Esophagus squamous epithelium (tissue), 5 donors: ENCODE measurements at regions not wholly inside any gene's neighbourhood (a gene's known extent, or its start where the extent isn't known, plus 50 kb on each side); places are given as distances from the start of the nearest gene placed in this dataset.

Source experiments
- DNase-seq: peaks from one replicate; lab custom pipeline; 2025; lab: John Stamatoyannopoulos, UW
- H3K27ac ChIP-seq, 4 donors: fragments of 200-600 bp; sonication (generic); one replicate each; pipeline ENCODE4 v1.5.1; 2016 to 2019; ENCODE audit warnings: mild to moderate bottlenecking in 1 of 4
- H3K27me3 ChIP-seq, 4 donors: fragments of 200-600 bp; sonication (generic); 1 replicate in 3 of 4; 2 replicates in 1 of 4; pipeline versions ENCODE4 v1.5.1 to v1.6.0; 2017 to 2021; ENCODE audit warnings: antibody characterized with exemption in 1 of 4
- H3K36me3 ChIP-seq, 3 donors: fragments of 200-600 bp; sonication (generic); one replicate each; pipeline ENCODE4 v1.5.1; 2016 to 2019
- H3K4me1 ChIP-seq, 3 donors: fragments of 200-600 bp; sonication (generic); one replicate each; pipeline ENCODE4 v1.5.1; 2017 to 2019
- H3K4me3 ChIP-seq, 4 donors: fragments of 200-600 bp; sonication (generic); 1 replicate in 3 of 4; 2 replicates in 1 of 4; pipeline ENCODE4 v1.5.1; 2016 to 2019; ENCODE audit warnings: mild to moderate bottlenecking in 2 of 4, moderate library complexity in 1 of 4
- H3K9me3 ChIP-seq, 3 donors: fragments of 200-600 bp; sonication (generic); one replicate each; pipeline ENCODE4 v1.5.1; 2016 to 2019
- POLR2A ChIP-seq, 4 donors: fragments of 450-650 bp; IDR thresholded peaks; one replicate each; pipeline ENCODE4 v1.6.1; 2017; ENCODE audit warnings: antibody characterized with exemption in 4 of 4, mild to moderate bottlenecking in 4 of 4, moderate library complexity in 3 of 4
- WGBS, 2 donors: methylation state at CpG; one replicate each; pipeline ENCODE4 v1.1.5; 2018; 5-methylcytosine and 5-hydroxymethylcytosine counted together
- intact Hi-C: fragments of 100-400 bp; cut with DNase I; formaldehyde crosslinking; loops from one replicate; pipeline ENCODE4 v1.15.0; 2022
- TF ChIP-seq, protein P1 (sequence below), 6 experiments: fragments of 450-650 bp in 4 of 6; fragments of 200-600 bp in 2 of 6; sonication (generic) in 2 of 6; IDR thresholded peaks; one replicate each; pipeline ENCODE4 v1.5.1; 2016 to 2019; ENCODE audit warnings: antibody characterized with exemption in 6 of 6, mild to moderate bottlenecking in 4 of 6, moderate library complexity in 4 of 6
- donor health status: DM: yes; HTN: yes; CAD: no.

DNA sequence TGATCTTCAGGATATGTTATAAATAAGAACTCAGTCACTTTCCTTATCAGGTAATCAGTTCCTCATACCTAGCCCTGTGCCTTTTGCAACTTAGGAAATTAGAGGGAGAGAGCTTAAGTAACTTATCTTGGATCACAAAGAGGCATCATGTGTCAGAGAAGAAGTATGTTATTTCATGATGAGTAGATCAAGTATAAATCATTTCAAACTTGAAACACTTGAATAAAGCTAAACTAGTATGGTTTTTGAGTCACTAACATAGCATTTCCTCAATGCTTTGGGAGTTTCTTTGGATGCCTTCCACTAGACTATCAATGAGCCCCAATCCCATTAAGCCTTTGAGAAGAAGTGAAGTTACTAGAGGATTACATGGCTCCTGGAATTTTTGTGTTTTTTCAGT is 102.6 kb upstream of the TNFAIP3 start:
- DNase-seq, result no peak
- H3K27me3 ChIP-seq, result no peaks in the 10 kb centered on the region
- H3K36me3 ChIP-seq, result no peaks in the 10 kb centered on the region
- H3K4me3 ChIP-seq, result no peak overlapping the region
- H3K4me1 ChIP-seq, result peaks cover 0 to 9% (median 0%) of the 10 kb centered on the region in 3 donors
- intact Hi-C loops, result no loop called here
- no peak overlapping the region for H3K27ac ChIP-seq
- no peaks in the 10 kb centered on the region for H3K9me3 ChIP-seq
- TF ChIP-seq, protein P1, sequence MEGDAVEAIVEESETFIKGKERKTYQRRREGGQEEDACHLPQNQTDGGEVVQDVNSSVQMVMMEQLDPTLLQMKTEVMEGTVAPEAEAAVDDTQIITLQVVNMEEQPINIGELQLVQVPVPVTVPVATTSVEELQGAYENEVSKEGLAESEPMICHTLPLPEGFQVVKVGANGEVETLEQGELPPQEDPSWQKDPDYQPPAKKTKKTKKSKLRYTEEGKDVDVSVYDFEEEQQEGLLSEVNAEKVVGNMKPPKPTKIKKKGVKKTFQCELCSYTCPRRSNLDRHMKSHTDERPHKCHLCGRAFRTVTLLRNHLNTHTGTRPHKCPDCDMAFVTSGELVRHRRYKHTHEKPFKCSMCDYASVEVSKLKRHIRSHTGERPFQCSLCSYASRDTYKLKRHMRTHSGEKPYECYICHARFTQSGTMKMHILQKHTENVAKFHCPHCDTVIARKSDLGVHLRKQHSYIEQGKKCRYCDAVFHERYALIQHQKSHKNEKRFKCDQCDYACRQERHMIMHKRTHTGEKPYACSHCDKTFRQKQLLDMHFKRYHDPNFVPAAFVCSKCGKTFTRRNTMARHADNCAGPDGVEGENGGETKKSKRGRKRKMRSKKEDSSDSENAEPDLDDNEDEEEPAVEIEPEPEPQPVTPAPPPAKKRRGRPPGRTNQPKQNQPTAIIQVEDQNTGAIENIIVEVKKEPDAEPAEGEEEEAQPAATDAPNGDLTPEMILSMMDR (IDR thresholded peaks at IDR 0.05), result no peak
- no peak for TF ChIP-seq POLR2A (IDR thresholded peaks at IDR 0.05)

DNA sequence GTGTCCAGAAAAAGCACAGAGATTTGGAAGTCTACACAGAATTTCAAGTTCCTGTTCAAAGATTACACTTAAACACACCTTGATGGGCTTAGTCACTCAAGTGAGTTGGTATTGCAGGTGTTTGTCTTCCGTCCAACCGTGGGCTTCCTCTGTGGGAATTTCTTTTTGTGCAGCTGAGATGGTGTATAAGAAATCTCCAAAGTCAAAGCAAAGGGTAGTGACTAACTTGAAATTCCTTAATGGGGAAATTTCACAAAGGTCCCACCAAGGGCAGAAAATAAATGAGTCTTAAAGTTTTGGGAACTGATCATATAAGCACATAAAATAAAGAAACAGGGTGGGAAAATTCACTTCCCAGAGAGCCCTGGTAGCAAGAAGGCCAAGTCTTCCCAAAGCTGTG is 102.0 kb upstream of the TNFAIP3 start:
- no peaks in the 10 kb centered on the region for H3K36me3 ChIP-seq
- TF ChIP-seq, protein P1 (IDR thresholded peaks at IDR 0.05), result no peak
- no peak for TF ChIP-seq POLR2A (IDR thresholded peaks at IDR 0.05)
- H3K4me1 ChIP-seq, result peaks cover 0 to 9% (median 0%) of the 10 kb centered on the region in 3 donors
- 29 to 65% methylated on average over 2 of the region's 2 CpGs for WGBS, 2 donors
- DNase-seq, result no peak
- no peak overlapping the region for H3K27ac ChIP-seq
- H3K27me3 ChIP-seq, result no peaks in the 10 kb centered on the region
- intact Hi-C loops, result no loop called here
- no peaks in the 10 kb centered on the region for H3K9me3 ChIP-seq
- H3K4me3 ChIP-seq, result no peak overlapping the region

DNA sequence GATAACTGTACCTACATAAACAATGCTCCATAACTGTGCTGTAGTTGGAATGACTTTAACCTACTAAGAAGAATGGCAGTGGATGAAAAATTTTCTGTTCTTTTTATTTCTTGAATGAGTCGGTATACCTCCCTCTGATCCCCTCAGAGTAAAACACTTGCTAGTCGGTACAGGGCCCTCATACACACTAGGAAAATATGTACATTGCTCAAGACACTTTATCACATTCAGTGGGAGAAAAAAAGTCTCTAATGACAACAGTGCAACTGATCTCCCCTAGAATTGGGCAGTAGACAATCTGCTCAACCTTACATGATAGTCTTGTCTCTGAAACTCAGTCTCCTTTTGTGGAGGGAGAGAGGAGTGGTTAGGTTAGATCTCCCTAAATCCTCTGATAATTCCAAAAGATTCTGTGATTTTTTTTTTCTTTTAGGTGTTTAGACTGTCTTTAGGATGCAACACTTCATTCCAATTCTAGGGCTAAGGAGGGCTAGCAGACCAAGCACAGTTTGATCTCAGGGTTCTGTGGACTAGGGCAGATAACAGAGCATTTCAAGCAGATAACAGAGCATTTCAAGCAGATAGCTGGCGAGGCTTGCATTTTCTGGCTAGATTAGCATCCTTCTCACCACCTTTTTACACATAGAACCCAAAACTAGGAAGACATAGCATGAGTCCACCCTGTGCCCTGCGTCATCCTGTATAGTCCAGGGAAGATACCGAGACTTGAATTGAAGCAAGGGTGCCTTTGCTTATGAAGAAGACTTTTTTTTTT is 100.3 kb upstream of the TNFAIP3 start:
- Histone ChIP-seq H3K27me3 (no peaks in the 10 kb centered on the region), H3K27ac (no peak overlapping the region), H3K9me3 (no peaks in the 10 kb centered on the region), H3K4me3 (no peak overlapping the region), H3K4me1 (peaks cover 0 to 9% (median 0%) of the 10 kb centered on the region in 3 donors), H3K36me3 (no peaks in the 10 kb centered on the region)
- no peak for TF ChIP-seq POLR2A (IDR thresholded peaks at IDR 0.05)
- TF ChIP-seq, protein P1 (IDR thresholded peaks at IDR 0.05), result no peak
- intact Hi-C loops, result no loop called here
- DNase-seq, result no peak
- 87 to 96% methylated on average over 5 of the region's 5 CpGs for WGBS, 2 donors

DNA sequence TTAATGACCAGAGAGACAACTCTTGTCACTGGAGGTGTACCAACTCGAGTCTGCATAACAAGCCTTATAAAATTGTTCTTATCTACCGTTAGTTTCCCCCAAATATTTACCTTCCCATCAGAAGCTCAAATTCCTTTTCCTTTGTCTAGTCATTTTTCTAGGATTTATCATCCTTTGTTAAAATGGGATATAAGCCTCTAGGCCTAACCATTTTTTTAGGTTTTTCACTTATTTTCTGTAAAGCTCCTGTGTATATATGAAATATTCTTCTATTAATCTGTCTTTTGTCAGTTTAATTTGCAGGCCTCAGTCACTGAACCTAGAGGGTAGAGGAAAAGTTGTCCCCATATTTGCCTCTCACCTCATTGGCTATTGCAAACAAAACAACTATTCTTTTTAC is 99.6 kb upstream of the TNFAIP3 start:
- WGBS, 2 donors, result 75 to 76% methylated on average over 2 of the region's 2 CpGs
- Histone ChIP-seq H3K27me3 (no peaks in the 10 kb centered on the region), H3K36me3 (no peaks in the 10 kb centered on the region), H3K27ac (no peak overlapping the region), H3K4me3 (no peak overlapping the region), H3K9me3 (no peaks in the 10 kb centered on the region), H3K4me1 (peaks cover 0 to 9% (median 0%) of the 10 kb centered on the region in 3 donors)
- no peak for DNase-seq
- intact Hi-C loops, result no loop called here
- no peak for TF ChIP-seq POLR2A (IDR thresholded peaks at IDR 0.05)
- TF ChIP-seq, protein P1 (IDR thresholded peaks at IDR 0.05), result no peak

DNA sequence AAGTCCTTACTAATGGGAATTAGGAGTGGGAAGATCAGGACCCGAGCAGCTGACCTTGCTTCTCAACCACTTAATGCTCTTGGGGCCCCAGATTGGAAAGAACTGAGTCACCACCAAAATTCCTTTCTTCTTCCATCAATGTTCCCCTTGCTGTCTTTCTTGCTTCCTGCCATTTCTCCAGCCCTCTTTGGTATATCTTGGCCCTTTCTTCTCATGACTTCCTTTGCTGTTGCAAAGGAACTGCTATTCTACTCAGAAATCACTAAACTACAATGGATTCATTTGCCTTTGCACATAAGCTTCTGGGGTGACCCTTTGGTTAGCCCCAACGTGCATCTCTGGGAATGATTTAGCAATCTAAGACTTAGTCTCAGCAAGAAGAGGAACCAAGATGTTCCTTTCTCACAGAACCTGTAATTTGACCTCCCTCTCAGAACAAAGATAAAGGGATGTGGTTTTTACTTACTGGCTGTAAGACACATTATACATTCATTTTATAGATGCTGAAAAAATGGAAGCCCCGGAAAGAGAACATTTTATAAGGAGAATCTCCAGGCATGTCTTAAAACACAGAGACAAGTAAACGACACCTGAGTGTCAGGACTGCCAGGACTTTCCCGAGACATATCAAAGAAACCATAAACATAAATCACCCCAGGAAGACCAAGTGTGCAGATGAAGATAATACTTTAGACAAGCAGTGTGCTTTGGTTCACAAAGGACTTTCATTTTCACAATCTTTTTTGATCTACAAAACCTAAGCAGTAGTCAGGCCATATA is 99.0 kb upstream of the TNFAIP3 start:
- no peak for TF ChIP-seq POLR2A (IDR thresholded peaks at IDR 0.05)
- TF ChIP-seq, protein P1 (IDR thresholded peaks at IDR 0.05), result no peak
- WGBS, 2 donors, result 63 to 64% methylated on average over 5 of the region's 5 CpGs
- intact Hi-C loops, result no loop called here

More for the DNA sequence above, 99.0 kb upstream of the TNFAIP3 start:
- Histone ChIP-seq H3K9me3 (no peaks in the 10 kb centered on the region), H3K4me3 (no peak overlapping the region), H3K27ac (peak overlapping the region in 2 of 4 donors; percentile 23 to 26), H3K27me3 (no peaks in the 10 kb centered on the region), H3K4me1 (peaks cover 0 to 9% (median 0%) of the 10 kb centered on the region in 3 donors), H3K36me3 (no peaks in the 10 kb centered on the region)
- no peak for DNase-seq
